ENCODE measurements at regions not wholly inside any gene's neighbourhood (a gene's known extent, or its start where the extent isn't known, plus 50 kb on each side); places are given as distances from the start of the nearest gene placed in this dataset.
A peak's percentile ranks its signal among the peaks of the same experiment; 100 is the strongest.

- Mint-ChIP-seq H3K9me3 (no peaks in the 10 kb centered on the region), H3K36me3 (ENCODE audit: low read depth) (no peaks in the 10 kb centered on the region), H3K4me1 (peaks cover 23% of the 10 kb centered on the region), H3K4me3 (no peak overlapping the region), H3K27ac (no peak overlapping the region), H3K27me3 (ENCODE audit: low read depth) (no peaks in the 10 kb centered on the region)
- TF ChIP-seq CTCF (IDR thresholded peaks at IDR 0.05; ENCODE audit: unreplicated experiment in 3 of 3): no peak
Observed at GRCh38 chr20:12434672-12435071, 517.0 kb downstream of the BTBD3 start.

- no peak for TF ChIP-seq CTCF (IDR thresholded peaks at IDR 0.05; ENCODE audit: unreplicated experiment in 3 of 3)
- no peaks in the 10 kb centered on the region for H3K27me3 Mint-ChIP-seq (ENCODE audit: low read depth)
- no peak overlapping the region for H3K4me3 Mint-ChIP-seq
- H3K36me3 Mint-ChIP-seq (ENCODE audit: low read depth): no peaks in the 10 kb centered on the region
- H3K9me3 Mint-ChIP-seq: no peaks in the 10 kb centered on the region
- peak overlapping the region; percentile 31 to 73 (median 41) for H3K27ac Mint-ChIP-seq
- H3K4me1 Mint-ChIP-seq: peaks cover 23% of the 10 kb centered on the region
Observed at GRCh38 chr20:12435268-12435667, 517.6 kb downstream of the BTBD3 start.

GRCh38 chr20:12453711-12454110, 536.0 kb downstream of the BTBD3 start:
- H3K4me3 Mint-ChIP-seq: no peak overlapping the region
- peaks cover 4% of the 10 kb centered on the region for H3K27me3 Mint-ChIP-seq (ENCODE audit: low read depth)
- TF ChIP-seq CTCF (IDR thresholded peaks at IDR 0.05; ENCODE audit: unreplicated experiment in 3 of 3): no peak
- H3K9me3 Mint-ChIP-seq: peaks cover 21% of the 10 kb centered on the region
- no peak overlapping the region for H3K27ac Mint-ChIP-seq
- peaks cover 6% of the 10 kb centered on the region for H3K36me3 Mint-ChIP-seq (ENCODE audit: low read depth)
- no peaks in the 10 kb centered on the region for H3K4me1 Mint-ChIP-seq

GRCh38 chr20:12455148-12455547, 537.5 kb downstream of the BTBD3 start:
- Mint-ChIP-seq H3K4me1 (no peaks in the 10 kb centered on the region), H3K36me3 (ENCODE audit: low read depth) (no peaks in the 10 kb centered on the region), H3K27me3 (ENCODE audit: low read depth) (no peaks in the 10 kb centered on the region), H3K9me3 (peaks cover 13% of the 10 kb centered on the region), H3K4me3 (no peak overlapping the region), H3K27ac (no peak overlapping the region)
- no peak for TF ChIP-seq CTCF (IDR thresholded peaks at IDR 0.05; ENCODE audit: unreplicated experiment in 3 of 3)

- Mint-ChIP-seq H3K4me1 (no peaks in the 10 kb centered on the region), H3K27ac (no peak overlapping the region), H3K9me3 (peaks cover 2% of the 10 kb centered on the region), H3K27me3 (ENCODE audit: low read depth) (no peaks in the 10 kb centered on the region), H3K36me3 (ENCODE audit: low read depth) (no peaks in the 10 kb centered on the region), H3K4me3 (no peak overlapping the region)
- no peak for TF ChIP-seq CTCF (IDR thresholded peaks at IDR 0.05; ENCODE audit: unreplicated experiment in 3 of 3)
Observed at GRCh38 chr20:12458241-12458640, 540.5 kb downstream of the BTBD3 start.

GRCh38 chr20:12464036-12464435, 544.7 kb upstream of the SPTLC3 start:
- no peak for TF ChIP-seq CTCF (IDR thresholded peaks at IDR 0.05; ENCODE audit: unreplicated experiment in 3 of 3)
- H3K36me3 Mint-ChIP-seq (ENCODE audit: low read depth): no peaks in the 10 kb centered on the region
- H3K27ac Mint-ChIP-seq: no peak overlapping the region
- no peak overlapping the region for H3K4me3 Mint-ChIP-seq
- peaks cover 3% of the 10 kb centered on the region for H3K9me3 Mint-ChIP-seq
- H3K27me3 Mint-ChIP-seq (ENCODE audit: low read depth): no peaks in the 10 kb centered on the region
- H3K4me1 Mint-ChIP-seq: no peaks in the 10 kb centered on the region

Data from nephron (organoid).